HL-60 (cell line): ENCODE measurements at regions not wholly inside any gene's neighbourhood (a gene's known extent, or its start where the extent isn't known, plus 50 kb on each side); places are given as distances from the start of the nearest gene placed in this dataset.

Source experiments
- POLR2AphosphoS5 ChIP-seq: IDR thresholded peaks from 2 replicates; pipeline ENCODE4 v1.6.1; 2012; ENCODE audit warnings: low read depth
- TF ChIP-seq, protein P1 (sequence below): IDR thresholded peaks from one replicate; pipeline ENCODE4 v1.5.1; 2011; ENCODE audit warnings: low read length, control low read depth, inconsistent platforms; ENCODE audit not compliant: insufficient read depth

GRCh38 chr4:120633810-120634209 lies 288.7 kb downstream of the PRDM5 start:
- no peak for TF ChIP-seq POLR2AphosphoS5
- TF ChIP-seq, protein P1, sequence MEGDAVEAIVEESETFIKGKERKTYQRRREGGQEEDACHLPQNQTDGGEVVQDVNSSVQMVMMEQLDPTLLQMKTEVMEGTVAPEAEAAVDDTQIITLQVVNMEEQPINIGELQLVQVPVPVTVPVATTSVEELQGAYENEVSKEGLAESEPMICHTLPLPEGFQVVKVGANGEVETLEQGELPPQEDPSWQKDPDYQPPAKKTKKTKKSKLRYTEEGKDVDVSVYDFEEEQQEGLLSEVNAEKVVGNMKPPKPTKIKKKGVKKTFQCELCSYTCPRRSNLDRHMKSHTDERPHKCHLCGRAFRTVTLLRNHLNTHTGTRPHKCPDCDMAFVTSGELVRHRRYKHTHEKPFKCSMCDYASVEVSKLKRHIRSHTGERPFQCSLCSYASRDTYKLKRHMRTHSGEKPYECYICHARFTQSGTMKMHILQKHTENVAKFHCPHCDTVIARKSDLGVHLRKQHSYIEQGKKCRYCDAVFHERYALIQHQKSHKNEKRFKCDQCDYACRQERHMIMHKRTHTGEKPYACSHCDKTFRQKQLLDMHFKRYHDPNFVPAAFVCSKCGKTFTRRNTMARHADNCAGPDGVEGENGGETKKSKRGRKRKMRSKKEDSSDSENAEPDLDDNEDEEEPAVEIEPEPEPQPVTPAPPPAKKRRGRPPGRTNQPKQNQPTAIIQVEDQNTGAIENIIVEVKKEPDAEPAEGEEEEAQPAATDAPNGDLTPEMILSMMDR, result no peak
